ENCODE measurements at regions not wholly inside any gene's neighbourhood (a gene's known extent, or its start where the extent isn't known, plus 50 kb on each side); places are given as distances from the start of the nearest gene placed in this dataset.

GRCh38 chrX:65610481-65610880 lies 57.0 kb upstream of the MSN start:
- no peak for DNase-seq
- Histone ChIP-seq H3K27ac (no peak overlapping the region), H3K27me3 (no peaks in the 10 kb centered on the region), H3K9me3 (no peaks in the 10 kb centered on the region), H3K36me3 (no peaks in the 10 kb centered on the region), H3K4me1 (ENCODE audit: insufficient read depth) (no peaks in the 10 kb centered on the region), H3K4me3 (no peak overlapping the region)
- TF ChIP-seq EP300 (IDR thresholded peaks at IDR 0.05) (no peak), CTCF (IDR thresholded peaks at IDR 0.05) (no peak), POLR2A (IDR thresholded peaks at IDR 0.05) (no peak)
- intact Hi-C loops (cut with DNase I) = no loop called here

- Histone ChIP-seq H3K27me3 (no peaks in the 10 kb centered on the region), H3K4me1 (ENCODE audit: insufficient read depth) (no peaks in the 10 kb centered on the region), H3K9me3 (no peaks in the 10 kb centered on the region), H3K4me3 (no peak overlapping the region), H3K36me3 (no peaks in the 10 kb centered on the region), H3K27ac (no peak overlapping the region)
- TF ChIP-seq POLR2A (IDR thresholded peaks at IDR 0.05) (no peak), CTCF (IDR thresholded peaks at IDR 0.05) (no peak), EP300 (IDR thresholded peaks at IDR 0.05) (no peak)
- WGBS, 3 donors = 32 to 46% (median 44%) methylated on average over 3 of the region's 3 CpGs
- intact Hi-C loops (cut with DNase I) = no loop called here
- no peak for DNase-seq
These were observed 57.4 kb upstream of the MSN start for GRCh38 chrX:65610040-65610439.

- no peak for DNase-seq
- Histone ChIP-seq H3K27me3 (no peaks in the 10 kb centered on the region), H3K9me3 (no peaks in the 10 kb centered on the region), H3K27ac (no peak overlapping the region), H3K4me3 (no peak overlapping the region), H3K4me1 (ENCODE audit: insufficient read depth) (no peaks in the 10 kb centered on the region), H3K36me3 (no peaks in the 10 kb centered on the region)
- no peak for TF ChIP-seq EP300 (IDR thresholded peaks at IDR 0.05)
- no peak for TF ChIP-seq POLR2A (IDR thresholded peaks at IDR 0.05)
- no peak for TF ChIP-seq CTCF (IDR thresholded peaks at IDR 0.05)
- WGBS, 3 donors = 80 to 94% (median 87%) methylated on average over 4 of the region's 4 CpGs
- intact Hi-C loops (cut with DNase I) = no loop called here
These were observed 58.2 kb upstream of the MSN start for GRCh38 chrX:65609237-65609636.

- no peak for DNase-seq
- WGBS, 3 donors = 50 to 57% (median 55%) methylated on average over 3 of the region's 3 CpGs
- TF ChIP-seq CTCF (IDR thresholded peaks at IDR 0.05) (no peak), POLR2A (IDR thresholded peaks at IDR 0.05) (no peak)
- H3K4me3 ChIP-seq = no peak overlapping the region
- H3K9me3 ChIP-seq = no peaks in the 10 kb centered on the region
- H3K36me3 ChIP-seq = no peaks in the 10 kb centered on the region
- H3K4me1 ChIP-seq (ENCODE audit: insufficient read depth) = no peaks in the 10 kb centered on the region
- H3K27me3 ChIP-seq = no peaks in the 10 kb centered on the region
- H3K27ac ChIP-seq = no peak overlapping the region
- intact Hi-C loops (cut with DNase I) = no loop called here
These were observed 59.4 kb upstream of the MSN start for GRCh38 chrX:65608026-65608425.

Data from ovary (tissue), 7 donors.